ENCODE measurements at regions not wholly inside any gene's neighbourhood (a gene's known extent, or its start where the extent isn't known, plus 50 kb on each side); places are given as distances from the start of the nearest gene placed in this dataset.
"Not testable (repeated sequence)": the region's sequence is repeated elsewhere in the genome, so short reads cannot be mapped to it uniquely, and the experiment has no call there.

- in situ Hi-C loops (cut with HindIII; ENCODE audit: low sequenced_read_pairs): no loop called here
- DNase-seq (ENCODE audit: low read depth): no peak
- TF ChIP-seq, protein P1, sequence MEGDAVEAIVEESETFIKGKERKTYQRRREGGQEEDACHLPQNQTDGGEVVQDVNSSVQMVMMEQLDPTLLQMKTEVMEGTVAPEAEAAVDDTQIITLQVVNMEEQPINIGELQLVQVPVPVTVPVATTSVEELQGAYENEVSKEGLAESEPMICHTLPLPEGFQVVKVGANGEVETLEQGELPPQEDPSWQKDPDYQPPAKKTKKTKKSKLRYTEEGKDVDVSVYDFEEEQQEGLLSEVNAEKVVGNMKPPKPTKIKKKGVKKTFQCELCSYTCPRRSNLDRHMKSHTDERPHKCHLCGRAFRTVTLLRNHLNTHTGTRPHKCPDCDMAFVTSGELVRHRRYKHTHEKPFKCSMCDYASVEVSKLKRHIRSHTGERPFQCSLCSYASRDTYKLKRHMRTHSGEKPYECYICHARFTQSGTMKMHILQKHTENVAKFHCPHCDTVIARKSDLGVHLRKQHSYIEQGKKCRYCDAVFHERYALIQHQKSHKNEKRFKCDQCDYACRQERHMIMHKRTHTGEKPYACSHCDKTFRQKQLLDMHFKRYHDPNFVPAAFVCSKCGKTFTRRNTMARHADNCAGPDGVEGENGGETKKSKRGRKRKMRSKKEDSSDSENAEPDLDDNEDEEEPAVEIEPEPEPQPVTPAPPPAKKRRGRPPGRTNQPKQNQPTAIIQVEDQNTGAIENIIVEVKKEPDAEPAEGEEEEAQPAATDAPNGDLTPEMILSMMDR (IDR thresholded peaks at IDR 0.05; ENCODE audit: low read depth, low read length, missing control alignments): no peak
- no peak overlapping the region for H3K4me3 ChIP-seq (ENCODE audit: low read depth, low read length)
Measured at GRCh38 chr10:28367413-28367812, 64.5 kb upstream of the MPP7 start.

- no peak for DNase-seq (ENCODE audit: low read depth)
- in situ Hi-C loops (cut with HindIII; ENCODE audit: low sequenced_read_pairs): no loop called here
- H3K4me3 ChIP-seq (ENCODE audit: low read depth, low read length): no peak overlapping the region
Measured at GRCh38 chr10:28367929-28368484, 65.1 kb upstream of the MPP7 start.

GRCh38 chr10:28370107-28370835 is 67.4 kb upstream of the MPP7 start:
- H3K4me3 ChIP-seq (ENCODE audit: low read depth, low read length): no peak overlapping the region
- TF ChIP-seq, protein P1 (IDR thresholded peaks at IDR 0.05; ENCODE audit: low read depth, low read length, missing control alignments): no peak
- in situ Hi-C loops (cut with HindIII; ENCODE audit: low sequenced_read_pairs): no loop called here
- DNase-seq (ENCODE audit: low read depth): no peak

More at GRCh38 chr10:28367929-28368484, 65.1 kb upstream of the MPP7 start:
- TF ChIP-seq, protein P1 (IDR thresholded peaks at IDR 0.05; ENCODE audit: low read depth, low read length, missing control alignments): no peak

DNA sequence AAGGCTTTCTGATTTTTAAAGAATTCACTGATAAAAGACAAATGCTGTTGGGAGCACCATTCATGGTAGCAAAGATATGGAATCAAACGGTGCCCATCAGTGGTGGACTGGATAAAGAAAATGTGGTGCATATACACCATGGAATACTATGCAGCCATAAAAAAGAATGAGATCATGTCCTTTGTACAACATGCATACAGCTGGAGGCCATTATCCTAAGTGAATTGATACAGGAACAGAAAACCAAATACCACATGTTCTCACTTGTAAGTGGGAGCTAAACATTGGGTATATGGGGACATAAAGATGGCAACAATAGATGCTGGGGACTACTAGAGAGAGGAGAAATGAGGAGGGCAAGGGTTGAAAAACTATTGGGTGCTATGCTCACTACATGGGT is 68.8 kb upstream of the MPP7 start:
- DNase-seq (ENCODE audit: low read depth); H3K4me3 ChIP-seq (ENCODE audit: low read depth, low read length); in situ Hi-C loops (cut with HindIII; ENCODE audit: low sequenced_read_pairs): not testable (repeated sequence)

- TF ChIP-seq, protein P1 (IDR thresholded peaks at IDR 0.05; ENCODE audit: low read depth, low read length, missing control alignments): no peak
- no peak for DNase-seq (ENCODE audit: low read depth)
- no peak overlapping the region for H3K4me3 ChIP-seq (ENCODE audit: low read depth, low read length)
- in situ Hi-C loops (cut with HindIII; ENCODE audit: low sequenced_read_pairs): no loop called here
Measured at GRCh38 chr10:28374036-28374435, 71.2 kb upstream of the MPP7 start.

- DNase-seq (ENCODE audit: low read depth): no peak
- in situ Hi-C loops (cut with HindIII; ENCODE audit: low sequenced_read_pairs): no loop called here
Measured at GRCh38 chr10:28375399-28376354, 72.8 kb upstream of the MPP7 start.

More at GRCh38 chr10:28375399-28376354, 72.8 kb upstream of the MPP7 start:
- no peak overlapping the region for H3K4me3 ChIP-seq (ENCODE audit: low read depth, low read length)
- TF ChIP-seq, protein P1 (IDR thresholded peaks at IDR 0.05; ENCODE audit: low read depth, low read length, missing control alignments): no peak

Data from astrocyte of the cerebellum (primary cell).